Fibroblast of mammary gland (primary cell): ENCODE measurements at regions not wholly inside any gene's neighbourhood (a gene's known extent, or its start where the extent isn't known, plus 50 kb on each side); places are given as distances from the start of the nearest gene placed in this dataset.

ENCODE experiments used
- DNase-seq: peaks from one replicate; pipeline ENCODE4 v3.0.0-alpha.2; 2010; ENCODE audit warnings: low read depth
- H3K4me3 ChIP-seq: 2 replicates; pipeline ENCODE4 v1.5.1; 2011; ENCODE audit warnings: low read depth, mild to moderate bottlenecking, low read length, moderate library complexity; ENCODE audit not compliant: control insufficient read depth
- CTCF ChIP-seq: conservative IDR thresholded peaks from 2 replicates; pipeline ENCODE4 v1.5.1; 2011; ENCODE audit warnings: low read depth, low read length, inconsistent platforms; ENCODE audit not compliant: control insufficient read depth, insufficient read depth

GRCh38 chr11:69393178-69393832 is 88.2 kb upstream of the LINC01488 start:
- TF ChIP-seq CTCF, result no peak
- DNase-seq, result no peak
- no peak overlapping the region for H3K4me3 ChIP-seq

- no peak overlapping the region for H3K4me3 ChIP-seq
- no peak for TF ChIP-seq CTCF
- DNase-seq, result no peak
Observed at GRCh38 chr11:69393865-69394233, 87.6 kb upstream of the LINC01488 start.

GRCh38 chr11:69394234-69394868 is 87.1 kb upstream of the LINC01488 start:
- TF ChIP-seq CTCF, result no peak
- no peak for DNase-seq
- H3K4me3 ChIP-seq, result no peak overlapping the region

DNA sequence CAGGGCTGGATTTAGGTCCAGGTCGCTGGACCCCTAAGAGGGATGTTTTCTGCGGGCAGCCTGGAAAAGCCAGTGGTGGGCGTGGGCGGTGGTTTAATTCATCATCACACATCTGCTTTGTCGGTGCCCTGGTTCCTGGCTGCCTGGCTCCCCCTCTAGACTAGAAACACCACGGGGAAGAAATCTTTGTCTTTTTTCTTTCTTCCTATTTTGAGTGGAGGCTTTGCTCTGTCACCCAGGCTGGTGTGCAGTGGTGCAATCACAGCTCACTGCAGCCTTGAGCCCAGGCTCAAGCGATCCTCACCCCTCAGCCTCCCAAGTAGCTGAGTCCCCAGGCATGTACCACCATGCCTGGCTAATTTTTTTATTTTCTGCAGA is 86.6 kb upstream of the LINC01488 start:
- peak; percentile 10 for DNase-seq
- TF ChIP-seq CTCF, result no peak
- no peak overlapping the region for H3K4me3 ChIP-seq

DNA sequence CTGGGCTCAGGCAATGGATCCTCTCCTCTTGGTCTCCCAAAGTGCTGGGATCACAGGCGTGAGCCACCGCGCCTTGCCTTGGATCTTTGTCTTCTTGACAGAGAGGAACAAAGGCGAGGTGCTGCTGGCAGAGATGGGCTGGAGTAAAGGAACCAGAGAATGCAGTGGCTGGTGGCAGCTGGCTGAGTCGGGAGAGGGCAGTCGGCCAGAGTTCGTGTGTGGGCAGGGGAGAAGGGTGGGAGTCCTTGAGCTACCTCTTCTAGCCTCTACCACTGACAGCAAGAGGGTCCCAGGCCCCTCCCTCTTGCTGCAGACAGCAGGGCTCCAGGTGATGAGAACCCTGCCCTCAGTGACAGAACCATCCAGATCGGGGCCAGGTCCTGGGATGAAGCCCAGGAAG is 86.2 kb upstream of the LINC01488 start:
- no peak for TF ChIP-seq CTCF

GRCh38 chr11:69396051-69396947 is 85.2 kb upstream of the LINC01488 start:
- no peak for DNase-seq
- TF ChIP-seq CTCF, result no peak

More for the DNA sequence above, 86.2 kb upstream of the LINC01488 start:
- H3K4me3 ChIP-seq, result no peak overlapping the region
- DNase-seq, result no peak

More at GRCh38 chr11:69396051-69396947, 85.2 kb upstream of the LINC01488 start:
- no peak overlapping the region for H3K4me3 ChIP-seq
